ENCODE measurements at regions not wholly inside any gene's neighbourhood (a gene's known extent, or its start where the extent isn't known, plus 50 kb on each side); places are given as distances from the start of the nearest gene placed in this dataset.

GRCh38 chr3:163939926-163940325, 1138.4 kb downstream of the SI start:
- Mint-ChIP-seq H3K4me1 (ENCODE audit: low read depth) (no peaks in the 10 kb centered on the region), H3K27me3 (ENCODE audit: low read depth) (no peaks in the 10 kb centered on the region), H3K36me3 (ENCODE audit: low read depth) (no peaks in the 10 kb centered on the region), H3K9me3 (ENCODE audit: insufficient read depth) (no peaks in the 10 kb centered on the region), H3K27ac (no peak overlapping the region), H3K4me3 (no peak overlapping the region)
- DNase-seq (no peak), ATAC-seq (no peak)
- ChIA-PET POLR2A (no interaction called here), CTCF (no interaction called here)

DNA sequence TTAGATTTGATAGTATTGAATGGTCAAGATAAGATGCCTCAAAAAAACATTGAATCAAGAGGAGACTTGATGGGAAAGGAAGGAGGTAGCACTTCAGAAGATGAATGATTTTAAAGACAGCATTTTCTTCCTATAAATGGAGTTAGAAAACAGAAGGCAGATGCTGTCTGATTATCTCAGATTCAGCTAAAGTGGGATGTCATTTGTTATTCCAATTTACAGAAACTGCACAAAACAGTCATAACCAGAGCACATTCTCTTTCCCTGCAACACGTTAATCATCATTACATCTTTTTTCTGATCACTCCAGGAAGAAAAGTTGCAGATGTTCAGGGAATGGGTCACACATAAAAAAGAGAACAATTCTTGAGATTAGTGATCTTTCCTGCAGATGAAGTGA, 1141.8 kb downstream of the SI start:
- Mint-ChIP-seq H3K36me3 (ENCODE audit: low read depth) (no peaks in the 10 kb centered on the region), H3K4me1 (ENCODE audit: low read depth) (no peaks in the 10 kb centered on the region), H3K27ac (no peak overlapping the region), H3K9me3 (ENCODE audit: insufficient read depth) (no peaks in the 10 kb centered on the region), H3K4me3 (no peak overlapping the region), H3K27me3 (ENCODE audit: low read depth) (no peaks in the 10 kb centered on the region)
- ChIA-PET POLR2A (no interaction called here), CTCF (no interaction called here)
- DNase-seq (no peak), ATAC-seq (no peak)

DNA sequence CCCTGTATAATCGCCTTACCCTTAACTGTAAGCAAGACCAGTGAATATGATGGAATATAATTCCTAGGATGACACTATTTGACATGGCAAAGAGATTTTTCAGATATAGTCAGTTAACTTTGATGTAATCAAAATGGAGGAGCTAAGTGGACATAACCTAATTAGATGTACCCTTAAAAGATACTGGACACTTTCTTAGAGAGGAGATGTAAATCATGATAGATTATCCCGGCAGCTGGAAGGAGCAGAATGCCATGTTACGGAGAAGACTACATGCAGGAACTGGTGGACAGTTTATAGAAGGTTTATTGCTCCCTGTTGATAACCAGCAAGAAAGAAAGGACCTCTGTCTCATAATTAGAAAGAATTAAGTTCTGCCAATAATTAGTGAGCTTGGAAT, 1142.9 kb downstream of the SI start:
- CTCF ChIA-PET: no interaction called here
- POLR2A ChIA-PET: no interaction called here

DNA sequence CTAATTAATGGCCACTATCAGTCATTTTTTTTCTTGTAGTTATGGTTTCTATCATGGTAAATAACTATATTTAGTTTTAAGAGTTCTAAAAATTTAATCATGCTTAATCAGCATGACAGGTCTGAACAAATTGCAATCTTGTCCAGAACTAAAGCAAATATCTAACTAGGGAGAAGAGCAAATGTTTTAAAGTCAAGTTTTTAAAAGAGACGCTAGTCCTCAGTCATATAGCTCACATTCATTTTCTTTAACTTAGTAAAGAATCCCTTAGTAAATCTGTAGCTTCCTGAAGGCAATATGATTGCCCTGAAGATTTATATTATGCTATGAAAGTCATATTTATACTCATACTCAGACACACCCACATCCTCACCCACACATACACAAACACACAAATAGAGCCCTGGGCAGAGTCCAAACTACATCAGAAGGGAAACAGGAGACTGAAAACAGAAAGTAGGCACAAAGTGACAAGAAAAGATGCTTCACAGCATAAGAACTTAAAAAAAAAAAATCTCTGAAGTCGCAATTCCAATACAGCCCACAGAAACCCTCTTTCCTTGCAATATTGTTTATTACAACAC, 1149.1 kb downstream of the SI start:
- CTCF ChIA-PET: interaction anchor here (0.7 kb wide), 1 partner anchor 1969 kb away, joined by 3 read pairs; no protein-coding TSS in a partner anchor
- no peak for ATAC-seq
- H3K27me3 Mint-ChIP-seq (ENCODE audit: low read depth): no peaks in the 10 kb centered on the region

More for the DNA sequence above, 1142.9 kb downstream of the SI start:
- no peak overlapping the region for H3K27ac Mint-ChIP-seq
- no peaks in the 10 kb centered on the region for H3K4me1 Mint-ChIP-seq (ENCODE audit: low read depth)
- ATAC-seq: no peak
- no peaks in the 10 kb centered on the region for H3K27me3 Mint-ChIP-seq (ENCODE audit: low read depth)
- no peak overlapping the region for H3K4me3 Mint-ChIP-seq
- H3K36me3 Mint-ChIP-seq (ENCODE audit: low read depth): no peaks in the 10 kb centered on the region
- no peak for DNase-seq
- H3K9me3 Mint-ChIP-seq (ENCODE audit: insufficient read depth): no peaks in the 10 kb centered on the region

DNA sequence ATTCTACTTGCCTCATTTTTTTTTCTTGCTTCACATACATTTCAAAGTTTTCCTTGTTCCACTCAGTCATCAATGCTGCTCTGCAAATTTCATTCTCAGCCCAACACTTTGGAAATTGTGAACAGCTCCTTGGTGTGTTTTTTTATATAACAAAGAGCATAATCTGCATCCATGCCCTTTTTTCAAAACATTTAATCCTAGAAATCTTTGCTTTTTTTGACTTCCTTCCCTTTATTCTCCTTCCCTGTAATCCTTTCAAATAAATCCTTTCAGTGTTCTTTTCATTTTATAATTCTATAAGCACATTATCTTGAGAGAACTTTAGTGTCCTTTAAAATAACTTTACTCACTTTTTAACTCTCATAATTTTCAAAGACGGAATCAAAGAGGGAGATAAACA, 1150.8 kb downstream of the SI start:
- H3K36me3 Mint-ChIP-seq (ENCODE audit: low read depth): no peaks in the 10 kb centered on the region
- no peak overlapping the region for H3K4me3 Mint-ChIP-seq
- ATAC-seq (no peak), DNase-seq (no peak)
- no peak overlapping the region for H3K27ac Mint-ChIP-seq
- H3K27me3 Mint-ChIP-seq (ENCODE audit: low read depth): no peaks in the 10 kb centered on the region
- H3K9me3 Mint-ChIP-seq (ENCODE audit: insufficient read depth): peaks cover 5% of the 10 kb centered on the region
- no peaks in the 10 kb centered on the region for H3K4me1 Mint-ChIP-seq (ENCODE audit: low read depth)
- ChIA-PET POLR2A (no interaction called here), CTCF (no interaction called here)

More for the DNA sequence above, 1149.1 kb downstream of the SI start:
- POLR2A ChIA-PET: no interaction called here
- Mint-ChIP-seq H3K36me3 (ENCODE audit: low read depth) (no peaks in the 10 kb centered on the region), H3K9me3 (ENCODE audit: insufficient read depth) (peaks cover 5% of the 10 kb centered on the region), H3K4me3 (no peak overlapping the region), H3K4me1 (ENCODE audit: low read depth) (no peaks in the 10 kb centered on the region), H3K27ac (no peak overlapping the region)
- DNase-seq: no peak

DNA sequence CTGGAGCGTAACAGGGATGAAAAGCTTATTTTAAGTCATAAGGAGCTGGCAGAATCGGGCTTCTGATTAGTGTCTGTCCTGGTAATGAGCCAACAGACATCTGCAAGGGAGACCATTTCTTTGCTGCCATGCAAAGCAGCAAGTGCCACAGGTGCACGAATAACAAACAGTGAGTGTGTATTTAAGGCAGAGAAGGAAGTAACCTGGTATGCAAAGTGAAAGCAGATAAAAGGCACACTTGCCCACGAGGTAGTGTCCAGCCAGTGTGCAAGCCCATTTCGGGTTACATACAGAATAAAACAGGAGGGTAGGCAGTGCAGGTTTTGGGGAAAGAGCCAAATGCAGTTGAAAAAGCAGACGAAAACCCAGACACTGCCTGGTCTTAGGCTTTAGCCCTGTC, 1153.7 kb downstream of the SI start:
- H3K36me3 Mint-ChIP-seq (ENCODE audit: low read depth): no peaks in the 10 kb centered on the region
- H3K27ac Mint-ChIP-seq: no peak overlapping the region
- H3K4me3 Mint-ChIP-seq: no peak overlapping the region
- POLR2A ChIA-PET: no interaction called here
- H3K27me3 Mint-ChIP-seq (ENCODE audit: low read depth): no peaks in the 10 kb centered on the region
- DNase-seq (no peak), ATAC-seq (no peak)
- peaks cover 9% of the 10 kb centered on the region for H3K9me3 Mint-ChIP-seq (ENCODE audit: insufficient read depth)
- H3K4me1 Mint-ChIP-seq (ENCODE audit: low read depth): no peaks in the 10 kb centered on the region
- CTCF ChIA-PET: no interaction called here

GRCh38 chr3:163919154-163919553, 1159.1 kb downstream of the SI start:
- ChIA-PET POLR2A (no interaction called here), CTCF (no interaction called here)
- DNase-seq (no peak), ATAC-seq (no peak)
- no peak overlapping the region for H3K27ac Mint-ChIP-seq
- H3K27me3 Mint-ChIP-seq (ENCODE audit: low read depth): no peaks in the 10 kb centered on the region
- H3K4me1 Mint-ChIP-seq (ENCODE audit: low read depth): no peaks in the 10 kb centered on the region
- H3K9me3 Mint-ChIP-seq (ENCODE audit: insufficient read depth): peaks cover 5% of the 10 kb centered on the region
- H3K36me3 Mint-ChIP-seq (ENCODE audit: low read depth): no peaks in the 10 kb centered on the region
- no peak overlapping the region for H3K4me3 Mint-ChIP-seq

GRCh38 chr3:163916596-163917560, 1161.4 kb downstream of the SI start:
- ChIA-PET CTCF (no interaction called here), POLR2A (no interaction called here)
- Mint-ChIP-seq H3K9me3 (ENCODE audit: insufficient read depth) (peaks cover 10% of the 10 kb centered on the region), H3K4me1 (ENCODE audit: low read depth) (no peaks in the 10 kb centered on the region), H3K36me3 (ENCODE audit: low read depth) (no peaks in the 10 kb centered on the region), H3K27ac (no peak overlapping the region), H3K4me3 (no peak overlapping the region), H3K27me3 (ENCODE audit: low read depth) (no peaks in the 10 kb centered on the region)
- ATAC-seq (no peak), DNase-seq (no peak)

GRCh38 chr3:163915280-163915679, 1163.0 kb downstream of the SI start:
- DNase-seq: no peak
- Mint-ChIP-seq H3K4me3 (no peak overlapping the region), H3K9me3 (ENCODE audit: insufficient read depth) (peaks cover 8% of the 10 kb centered on the region), H3K36me3 (ENCODE audit: low read depth) (no peaks in the 10 kb centered on the region), H3K27ac (no peak overlapping the region), H3K4me1 (ENCODE audit: low read depth) (no peaks in the 10 kb centered on the region), H3K27me3 (ENCODE audit: low read depth) (no peaks in the 10 kb centered on the region)
- ATAC-seq: no peak
- ChIA-PET CTCF (no interaction called here), POLR2A (no interaction called here)

- Mint-ChIP-seq H3K4me3 (no peak overlapping the region), H3K4me1 (ENCODE audit: low read depth) (no peaks in the 10 kb centered on the region), H3K9me3 (ENCODE audit: insufficient read depth) (peaks cover 8% of the 10 kb centered on the region), H3K27me3 (ENCODE audit: low read depth) (no peaks in the 10 kb centered on the region), H3K36me3 (ENCODE audit: low read depth) (no peaks in the 10 kb centered on the region), H3K27ac (no peak overlapping the region)
- ATAC-seq (no peak), DNase-seq (no peak)
- CTCF ChIA-PET: no interaction called here
- POLR2A ChIA-PET: no interaction called here
Observed at GRCh38 chr3:163914567-163914966, 1163.7 kb downstream of the SI start.

GRCh38 chr3:163891771-163892170, 1186.5 kb downstream of the SI start:
- Mint-ChIP-seq H3K9me3 (ENCODE audit: insufficient read depth) (peaks cover 3% of the 10 kb centered on the region), H3K4me1 (ENCODE audit: low read depth) (no peaks in the 10 kb centered on the region), H3K36me3 (ENCODE audit: low read depth) (no peaks in the 10 kb centered on the region), H3K4me3 (no peak overlapping the region), H3K27ac (no peak overlapping the region), H3K27me3 (ENCODE audit: low read depth) (no peaks in the 10 kb centered on the region)
- POLR2A ChIA-PET: no interaction called here
- CTCF ChIA-PET: no interaction called here
- ATAC-seq: no peak
- DNase-seq: no peak

GRCh38 chr3:163890661-163891060, 1187.6 kb downstream of the SI start:
- no peak overlapping the region for H3K4me3 Mint-ChIP-seq
- no peaks in the 10 kb centered on the region for H3K36me3 Mint-ChIP-seq (ENCODE audit: low read depth)
- peaks cover 3% of the 10 kb centered on the region for H3K9me3 Mint-ChIP-seq (ENCODE audit: insufficient read depth)
- CTCF ChIA-PET: no interaction called here
- DNase-seq (no peak), ATAC-seq (no peak)
- H3K27me3 Mint-ChIP-seq (ENCODE audit: low read depth): no peaks in the 10 kb centered on the region
- no peak overlapping the region for H3K27ac Mint-ChIP-seq
- H3K4me1 Mint-ChIP-seq (ENCODE audit: low read depth): no peaks in the 10 kb centered on the region
- POLR2A ChIA-PET: no interaction called here

Data from activated CD8-positive, alpha-beta T cell treated with anti-CD3 and anti-CD28 coated beads, Interleukin-2, amount 10 ng/mL, durations not matched to agents 7 days and 5 days (primary cell).